Inflammatory macrophage treated with lipopolysaccharide for 4 hours (primary cell): ENCODE measurements at regions not wholly inside any gene's neighbourhood (a gene's known extent, or its start where the extent isn't known, plus 50 kb on each side); places are given as distances from the start of the nearest gene placed in this dataset.

Source experiments
- DNase-seq: peaks from one replicate; pipeline ENCODE4 v3.0.0-alpha.2; 2020

DNA sequence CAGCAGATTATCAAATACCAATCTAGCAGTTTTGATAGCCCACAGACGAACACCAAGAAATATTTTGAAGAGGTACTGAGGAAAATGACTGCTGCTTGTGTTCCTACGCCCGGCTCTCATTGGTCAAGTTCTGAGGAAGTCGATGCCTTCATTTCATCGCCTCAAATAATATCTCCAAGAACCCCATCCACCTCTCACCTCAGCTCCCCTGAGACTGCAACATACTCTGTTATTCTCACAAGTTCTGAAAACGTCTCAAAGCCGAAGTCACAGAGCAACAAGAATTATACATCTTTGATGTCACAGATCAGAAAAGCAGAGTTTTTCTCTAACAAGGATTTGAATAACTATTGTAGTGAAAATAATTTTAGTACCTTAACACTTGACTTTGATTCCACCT is 55.5 kb upstream of the BCAT1 start:
- no peak for DNase-seq

DNA sequence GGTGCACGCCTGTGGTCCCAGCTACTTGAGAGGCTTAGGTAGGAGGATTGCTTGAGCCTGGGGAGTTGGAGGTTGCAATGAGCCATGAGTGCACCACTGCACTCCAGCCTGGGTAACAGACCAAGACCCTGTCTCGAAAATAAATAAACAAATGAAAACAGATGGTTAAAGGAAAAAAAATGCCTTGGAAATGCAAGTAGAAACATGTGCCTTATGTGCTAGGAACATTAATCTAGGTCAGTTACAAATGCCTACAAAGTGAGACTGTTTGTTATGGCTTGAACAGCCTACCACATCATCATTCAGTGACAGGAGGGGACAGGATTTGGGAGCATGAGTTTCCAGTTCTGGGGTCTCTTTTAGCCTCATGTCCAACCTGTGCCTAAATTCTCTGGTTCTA is 52.4 kb upstream of the BCAT1 start:
- no peak for DNase-seq
